CMK (cell line): ENCODE measurements at regions not wholly inside any gene's neighbourhood (a gene's known extent, or its start where the extent isn't known, plus 50 kb on each side); places are given as distances from the start of the nearest gene placed in this dataset.

Source experiments
- DNase-seq: peaks from one replicate; pipeline ENCODE4 v3.0.0-alpha.2; 2010; ENCODE audit warnings: low read depth

GRCh38 chr16:6200271-6200670, 1102.7 kb upstream of the EEF2KMT start:
- DNase-seq: no peak

GRCh38 chr16:6195966-6196365, 1098.4 kb upstream of the EEF2KMT start:
- no peak for DNase-seq

GRCh38 chr16:6193718-6194117, 1096.1 kb upstream of the EEF2KMT start:
- no peak for DNase-seq

- no peak for DNase-seq
Observed at GRCh38 chr16:6192984-6193383, 1095.4 kb upstream of the EEF2KMT start.

- DNase-seq: no peak
Observed at GRCh38 chr16:6192532-6192931, 1094.9 kb upstream of the EEF2KMT start.

GRCh38 chr16:6190776-6191175, 1093.2 kb upstream of the EEF2KMT start:
- no peak for DNase-seq

GRCh38 chr16:6189216-6189615, 1091.6 kb upstream of the EEF2KMT start:
- no peak for DNase-seq

- DNase-seq: no peak
Observed at GRCh38 chr16:6177616-6178180, 1080.1 kb upstream of the EEF2KMT start.

GRCh38 chr16:6170022-6170421, 1072.4 kb upstream of the EEF2KMT start:
- DNase-seq: no peak

- no peak for DNase-seq
Observed at GRCh38 chr16:6165330-6165979, 1067.9 kb upstream of the EEF2KMT start.

- no peak for DNase-seq
Observed at GRCh38 chr16:6160871-6161270, 1063.3 kb upstream of the EEF2KMT start.

GRCh38 chr16:6160303-6160702, 1062.7 kb upstream of the EEF2KMT start:
- DNase-seq: no peak

- no peak for DNase-seq
Observed at GRCh38 chr16:6157806-6158205, 1060.2 kb upstream of the EEF2KMT start.

GRCh38 chr16:6155271-6155670, 1057.7 kb upstream of the EEF2KMT start:
- no peak for DNase-seq

- DNase-seq: no peak
Observed at GRCh38 chr16:6153901-6154300, 1056.3 kb upstream of the EEF2KMT start.

GRCh38 chr16:6149031-6149430, 1051.4 kb upstream of the EEF2KMT start:
- DNase-seq: no peak

- no peak for DNase-seq
Observed at GRCh38 chr16:6148361-6148760, 1050.8 kb upstream of the EEF2KMT start.

GRCh38 chr16:6146874-6147425, 1049.4 kb upstream of the EEF2KMT start:
- no peak for DNase-seq

GRCh38 chr16:6146356-6146755, 1048.8 kb upstream of the EEF2KMT start:
- no peak for DNase-seq

- no peak for DNase-seq
Observed at GRCh38 chr16:6144463-6144862, 1046.9 kb upstream of the EEF2KMT start.

GRCh38 chr16:6143020-6143419, 1045.4 kb upstream of the EEF2KMT start:
- no peak for DNase-seq

GRCh38 chr16:6133009-6133557, 1035.5 kb upstream of the EEF2KMT start:
- no peak for DNase-seq

- no peak for DNase-seq
Observed at GRCh38 chr16:6132121-6132520, 1034.5 kb upstream of the EEF2KMT start.
